GM12875 (cell line): ENCODE measurements at regions not wholly inside any gene's neighbourhood (a gene's known extent, or its start where the extent isn't known, plus 50 kb on each side); places are given as distances from the start of the nearest gene placed in this dataset.

Experiments used
- H3K4me3 ChIP-seq: one replicate; pipeline ENCODE4 v1.5.1; 2011; ENCODE audit warnings: low read depth, low read length, control low read depth
- CTCF ChIP-seq: IDR thresholded peaks from 2 replicates; pipeline ENCODE4 v1.5.1; 2011; ENCODE audit warnings: low read depth, mild to moderate bottlenecking, control low read depth, inconsistent platforms, low read length, moderate library complexity, borderline replicate concordance; ENCODE audit not compliant: insufficient read depth

GRCh38 chrX:5242091-5242790, 986.4 kb downstream of the NLGN4X start:
- H3K4me3 ChIP-seq, result no peak overlapping the region
- no peak for TF ChIP-seq CTCF

GRCh38 chrX:5236749-5237148, 991.9 kb downstream of the NLGN4X start:
- H3K4me3 ChIP-seq, result no peak overlapping the region
- no peak for TF ChIP-seq CTCF

DNA sequence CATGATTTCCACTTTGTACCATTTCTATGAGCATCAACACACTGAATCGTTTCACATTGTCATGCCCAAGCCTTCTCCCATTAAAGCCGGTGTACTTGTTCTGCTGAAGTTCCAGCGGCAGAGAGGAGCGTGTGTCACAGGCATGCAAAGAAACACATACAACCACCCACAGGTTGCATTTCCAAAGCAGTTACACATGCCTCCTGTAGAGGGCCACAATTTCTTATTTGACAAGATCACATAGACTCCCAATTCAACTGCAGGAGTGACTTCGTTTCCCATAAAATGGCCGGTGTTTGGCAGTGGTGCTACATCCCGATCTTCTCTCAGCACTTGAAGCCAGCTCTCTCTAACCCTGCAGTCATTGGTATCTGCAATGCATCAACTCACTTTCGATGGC, 992.6 kb downstream of the NLGN4X start:
- no peak overlapping the region for H3K4me3 ChIP-seq
- 0 out of 2 replicates have a peak, but pooled peaks have one; percentile 11 for TF ChIP-seq CTCF

GRCh38 chrX:5233830-5234229, 994.8 kb downstream of the NLGN4X start:
- no peak overlapping the region for H3K4me3 ChIP-seq
- TF ChIP-seq CTCF, result no peak

- no peak for TF ChIP-seq CTCF
Measured at GRCh38 chrX:5220421-5220820, 1008.2 kb downstream of the NLGN4X start.

GRCh38 chrX:5194806-5195205, 1033.9 kb downstream of the NLGN4X start:
- no peak for TF ChIP-seq CTCF
- H3K4me3 ChIP-seq, result no peak overlapping the region

More at GRCh38 chrX:5220421-5220820, 1008.2 kb downstream of the NLGN4X start:
- no peak overlapping the region for H3K4me3 ChIP-seq

- TF ChIP-seq CTCF, result no peak
- H3K4me3 ChIP-seq, result no peak overlapping the region
Measured at GRCh38 chrX:5180135-5180741, 1048.4 kb downstream of the NLGN4X start.
